Stomach (tissue), 8 donors: ENCODE measurements at regions not wholly inside any gene's neighbourhood (a gene's known extent, or its start where the extent isn't known, plus 50 kb on each side); places are given as distances from the start of the nearest gene placed in this dataset.

Experiments used
- DNase-seq, 2 donors: peaks; one replicate each; pipeline versions ENCODE4 v3.0.0 to v3.0.0-alpha.2; 2013 to 2019
- H3K27ac ChIP-seq, 5 donors: fragments of 200-600 bp in 4 of 5; sonication (generic) in 4 of 5; one replicate each; pipeline ENCODE4 v1.5.1; 2013 to 2019; ENCODE audit warnings: mild to moderate bottlenecking in 1 of 5, moderate library complexity in 1 of 5
- H3K27me3 ChIP-seq, 3 donors: fragments of 200-600 bp; sonication (generic); one replicate each; pipeline ENCODE4 v1.5.1; 2017 to 2019; ENCODE audit warnings: mixed run types in 1 of 3
- H3K36me3 ChIP-seq, 4 donors: fragments of 200-600 bp; sonication (generic); 1 replicate in 3 of 4; 2 replicates in 1 of 4; pipeline ENCODE4 v1.5.1; 2016 to 2019
- H3K4me1 ChIP-seq, 4 donors: fragments of 200-600 bp; sonication (generic); one replicate each; pipeline ENCODE4 v1.5.1; 2016 to 2019
- H3K4me3 ChIP-seq, 4 donors: fragments of 200-600 bp; sonication (generic) in 3 of 4; one replicate each; pipeline ENCODE4 v1.5.1; 2016 to 2019; ENCODE audit warnings: mild to moderate bottlenecking in 1 of 4
- H3K9me3 ChIP-seq, 4 donors: fragments of 200-600 bp; sonication (generic); one replicate each; pipeline ENCODE4 v1.5.1; 2016 to 2019
- CTCF ChIP-seq, 7 experiments: fragments of 450-650 bp in 4 of 7; fragments of 200-600 bp in 3 of 7; sonication (generic) in 3 of 7; IDR thresholded peaks; one replicate each; pipeline ENCODE4 v1.5.1; 2016 to 2019; ENCODE audit warnings: antibody characterized with exemption in 7 of 7, control low read depth in 2 of 7, mild to moderate bottlenecking in 1 of 7
- EP300 ChIP-seq: sonication (generic); formaldehyde crosslinking; IDR thresholded peaks from one replicate; pipeline ENCODE4 v1.6.1; 2017; ENCODE audit warnings: antibody characterized with exemption
- POLR2A ChIP-seq, 4 donors: fragments of 450-650 bp; IDR thresholded peaks; one replicate each; pipeline ENCODE4 v1.6.1; 2016; ENCODE audit warnings: antibody characterized with exemption in 4 of 4, control low read depth in 2 of 4, mild to moderate bottlenecking in 1 of 4, moderate library complexity in 1 of 4
- POLR2AphosphoS5 ChIP-seq, 3 donors: sonication (generic); formaldehyde crosslinking; IDR thresholded peaks; one replicate each; pipeline ENCODE4 v1.6.1; 2016; ENCODE audit warnings: antibody characterized with exemption in 3 of 3
- WGBS, 5 donors: extraction: QIAGEN DNeasy Blood & Tissue Kit in 3 of 5; methylation state at CpG; one replicate each; pipeline versions ENCODE4 v1.1.5 to v1.1.7; 2013 to 2018; 5-methylcytosine and 5-hydroxymethylcytosine counted together
- intact Hi-C: fragments of 100-400 bp; cut with DNase I; formaldehyde crosslinking; loops from one replicate; pipeline ENCODE4 v1.15.1; 2023; ENCODE audit warnings: low total_unique reads
- donor health status: healthy with polysubstance abuse.
- donor health status: Bipolar disorder and iron deficiency.
- donor health status: healthy.

- Histone ChIP-seq H3K4me1 (no peaks in the 10 kb centered on the region), H3K4me3 (no peak overlapping the region), H3K9me3 (no peaks in the 10 kb centered on the region), H3K27me3 (no peaks in the 10 kb centered on the region), H3K36me3 (no peaks in the 10 kb centered on the region), H3K27ac (no peak overlapping the region)
- no peak for DNase-seq
- TF ChIP-seq POLR2AphosphoS5 (IDR thresholded peaks at IDR 0.05), result no peak
- intact Hi-C loops, result no loop called here
- WGBS, 5 donors, result 56 to 76% (median 74%) methylated on average over 6 of the region's 6 CpGs
Observed at GRCh38 chr6:91130126-91130525, 543.3 kb upstream of the MAP3K7 start.

DNA sequence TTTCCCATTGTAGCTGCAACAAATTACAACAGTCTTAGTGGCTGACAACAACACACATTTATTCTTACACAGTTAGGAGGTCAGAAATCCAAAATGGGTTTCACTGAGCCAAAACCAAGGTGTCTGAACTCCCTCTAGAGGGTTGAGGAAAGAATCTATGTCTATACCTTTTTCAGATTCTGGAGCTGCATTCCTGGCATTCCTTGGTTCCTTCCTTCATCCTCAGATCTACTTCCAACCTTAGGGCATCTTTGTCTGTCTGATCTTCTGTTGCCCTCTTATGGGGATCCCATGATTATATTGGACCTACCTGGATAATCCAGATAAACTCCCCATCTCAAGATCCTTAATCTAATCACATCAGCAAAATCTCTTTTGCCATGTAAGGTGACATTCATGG, 540.9 kb upstream of the MAP3K7 start:
- Histone ChIP-seq H3K4me1 (no peaks in the 10 kb centered on the region), H3K27ac (no peak overlapping the region), H3K27me3 (no peaks in the 10 kb centered on the region), H3K9me3 (no peaks in the 10 kb centered on the region), H3K4me3 (no peak overlapping the region), H3K36me3 (no peaks in the 10 kb centered on the region)
- DNase-seq, result no peak
- intact Hi-C loops, result no loop called here
- no peak for TF ChIP-seq POLR2A (IDR thresholded peaks at IDR 0.05)
- no peak for TF ChIP-seq CTCF (IDR thresholded peaks at IDR 0.05)
- TF ChIP-seq EP300, result no peak

GRCh38 chr6:91126876-91127275, 540.0 kb upstream of the MAP3K7 start:
- Histone ChIP-seq H3K36me3 (no peaks in the 10 kb centered on the region), H3K9me3 (no peaks in the 10 kb centered on the region), H3K27me3 (no peaks in the 10 kb centered on the region), H3K4me1 (no peaks in the 10 kb centered on the region), H3K27ac (no peak overlapping the region), H3K4me3 (no peak overlapping the region)
- no peak for DNase-seq
- intact Hi-C loops, result no loop called here
- TF ChIP-seq CTCF (IDR thresholded peaks at IDR 0.05), result no peak
- no peak for TF ChIP-seq POLR2AphosphoS5 (IDR thresholded peaks at IDR 0.05)
- TF ChIP-seq POLR2A (IDR thresholded peaks at IDR 0.05), result no peak
- no peak for TF ChIP-seq EP300
- WGBS, 5 donors, result 82 to 90% (median 86%) methylated on average over 5 of the region's 5 CpGs

GRCh38 chr6:91117550-91117949, 530.7 kb upstream of the MAP3K7 start:
- Histone ChIP-seq H3K36me3 (no peaks in the 10 kb centered on the region), H3K4me3 (no peak overlapping the region), H3K4me1 (no peaks in the 10 kb centered on the region), H3K27ac (no peak overlapping the region), H3K9me3 (no peaks in the 10 kb centered on the region), H3K27me3 (no peaks in the 10 kb centered on the region)
- intact Hi-C loops, result no loop called here
- TF ChIP-seq CTCF (IDR thresholded peaks at IDR 0.05) (no peak), POLR2AphosphoS5 (IDR thresholded peaks at IDR 0.05) (no peak), POLR2A (IDR thresholded peaks at IDR 0.05) (no peak), EP300 (no peak)
- no peak for DNase-seq

- Histone ChIP-seq H3K27ac (no peak overlapping the region), H3K4me3 (no peak overlapping the region), H3K27me3 (no peaks in the 10 kb centered on the region), H3K36me3 (no peaks in the 10 kb centered on the region), H3K4me1 (no peaks in the 10 kb centered on the region), H3K9me3 (no peaks in the 10 kb centered on the region)
- 77 to 95% (median 91%) methylated on average over 2 of the region's 2 CpGs for WGBS, 5 donors
- no peak for TF ChIP-seq EP300
- TF ChIP-seq POLR2AphosphoS5 (IDR thresholded peaks at IDR 0.05), result no peak
- no peak for TF ChIP-seq POLR2A (IDR thresholded peaks at IDR 0.05)
- no peak for TF ChIP-seq CTCF (IDR thresholded peaks at IDR 0.05)
- intact Hi-C loops, result no loop called here
- DNase-seq, result no peak
Observed at GRCh38 chr6:91114123-91114708, 527.3 kb upstream of the MAP3K7 start.
